ENCODE measurements at regions not wholly inside any gene's neighbourhood (a gene's known extent, or its start where the extent isn't known, plus 50 kb on each side); places are given as distances from the start of the nearest gene placed in this dataset.

- Histone ChIP-seq H3K4me1 (replicated peaks in 1 of 2; ENCODE audit: control insufficient read depth in 2 of 2, insufficient read depth in 2 of 2, low read length in 2 of 2) (no peaks in the 10 kb centered on the region), H4K20me1 (replicated peaks; ENCODE audit: control insufficient read depth, insufficient read depth, low read length) (no peaks in the 10 kb centered on the region), H3K9me3 (replicated peaks; ENCODE audit: control insufficient read depth, insufficient read depth, low read depth, low read length) (no peaks in the 10 kb centered on the region), H3K36me3 (ENCODE audit: control insufficient read depth, insufficient read depth, low read length) (no peaks in the 10 kb centered on the region), H3K9me1 (ENCODE audit: control insufficient read depth, insufficient read depth, low read length) (no peaks in the 10 kb centered on the region), H3K4me2 (ENCODE audit: insufficient read depth, low read length) (no peak overlapping the region), H3K27ac (ENCODE audit: extremely low read depth, low read depth, low read length) (no peak overlapping the region), H3K27me3 (ENCODE audit: control insufficient read depth in 2 of 2, insufficient read depth in 2 of 2, low read length in 2 of 2) (peaks cover 0 to 4% of the 10 kb centered on the region in 2 experiments; a peak in 2 of 5 replicates), H3K9ac (ENCODE audit: insufficient read depth in 1 of 2, low read depth in 2 of 2, low read length in 2 of 2) (no peak overlapping the region), H3K4me3 (no peak overlapping the region), H2AFZ (ENCODE audit: low read depth, low read length) (no peak overlapping the region), H3K79me2 (ENCODE audit: control insufficient read depth, insufficient read depth, low read length) (no peaks in the 10 kb centered on the region)
- ChIA-PET CTCF (ENCODE audit: low intra/inter-chr PET ratio) (no interaction called here), POLR2A (no interaction called here)
- 4% methylated on average over 4 of the region's 8 CpGs for WGBS (ENCODE audit: insufficient coverage, low coverage, missing lambda C conversion rate)
- in situ Hi-C loops (cut with MboI), result no loop called here
- TF ChIP-seq ATF7 (IDR thresholded peaks at IDR 0.05), result no peak
- TF ChIP-seq ZFPM2 (CRISPR knock-in tag; IDR thresholded peaks at IDR 0.05), result no peak
- ATAC-seq, result no peak
- BruUV-seq (replicated peaks), result no TSS peak
- intact Hi-C loops (cut with micrococcal nuclease), result no loop called here
- no peak for DNase-seq (ENCODE audit: extremely low read depth in 1 of 4, low spot score in 3 of 4)
- FAIRE-seq, result no peak
Measured at GRCh38 chr13:22024381-22024994, 353.6 kb downstream of the FGF9 start.

- no TSS peak for BruUV-seq (replicated peaks)
- Histone ChIP-seq H3K4me2 (ENCODE audit: insufficient read depth, low read length) (no peak overlapping the region), H3K9ac (ENCODE audit: insufficient read depth in 1 of 2, low read depth in 2 of 2, low read length in 2 of 2) (no peak overlapping the region), H3K9me1 (ENCODE audit: control insufficient read depth, insufficient read depth, low read length) (no peaks in the 10 kb centered on the region), H3K27me3 (ENCODE audit: control insufficient read depth in 2 of 2, insufficient read depth in 2 of 2, low read length in 2 of 2) (peaks cover 0 to 4% of the 10 kb centered on the region in 2 experiments; a peak in 2 of 5 replicates), H4K20me1 (replicated peaks; ENCODE audit: control insufficient read depth, insufficient read depth, low read length) (no peaks in the 10 kb centered on the region), H3K27ac (ENCODE audit: extremely low read depth, low read depth, low read length) (no peak overlapping the region), H2AFZ (ENCODE audit: low read depth, low read length) (no peak overlapping the region), H3K9me3 (replicated peaks; ENCODE audit: control insufficient read depth, insufficient read depth, low read depth, low read length) (no peaks in the 10 kb centered on the region), H3K79me2 (ENCODE audit: control insufficient read depth, insufficient read depth, low read length) (no peaks in the 10 kb centered on the region), H3K36me3 (ENCODE audit: control insufficient read depth, insufficient read depth, low read length) (no peaks in the 10 kb centered on the region), H3K4me1 (replicated peaks in 1 of 2; ENCODE audit: control insufficient read depth in 2 of 2, insufficient read depth in 2 of 2, low read length in 2 of 2) (no peaks in the 10 kb centered on the region), H3K4me3 (no peak overlapping the region)
- 2% methylated on average over 8 of the region's 8 CpGs for WGBS (ENCODE audit: insufficient coverage, low coverage, missing lambda C conversion rate)
- no peak for FAIRE-seq
- POLR2A ChIA-PET, result no interaction called here
- DNase-seq (ENCODE audit: extremely low read depth in 1 of 4, low spot score in 3 of 4), result no peak
- CTCF ChIA-PET (ENCODE audit: low intra/inter-chr PET ratio), result no interaction called here
- in situ Hi-C loops (cut with MboI), result no loop called here
- no peak for ATAC-seq
- intact Hi-C loops (cut with micrococcal nuclease), result no loop called here
- no peak for TF ChIP-seq NFE2L1 (tag; IDR thresholded peaks at IDR 0.05; ENCODE audit: borderline replicate concordance, low read depth)
- no peak for TF ChIP-seq HBP1 (CRISPR knock-in tag; IDR thresholded peaks at IDR 0.05)
- no peak for TF ChIP-seq MLLT1 (IDR thresholded peaks at IDR 0.05)
- no peak for TF ChIP-seq POLR3G (IDR thresholded peaks at IDR 0.05; ENCODE audit: extremely low read depth, insufficient read length, insufficient replicate concordance)
- TF ChIP-seq ZNF644 (tag; IDR thresholded peaks at IDR 0.05; ENCODE audit: low read depth), result no peak
- no peak for TF ChIP-seq ZNF592 (IDR thresholded peaks at IDR 0.05)
- TF ChIP-seq U2AF2 (optimal IDR thresholded peaks at IDR 0.05; ENCODE audit: low read depth, low read length), result no peak
Measured at GRCh38 chr13:22027566-22027965, 356.7 kb downstream of the FGF9 start.
